Thymus (tissue), 11 donors: ENCODE measurements at regions not wholly inside any gene's neighbourhood (a gene's known extent, or its start where the extent isn't known, plus 50 kb on each side); places are given as distances from the start of the nearest gene placed in this dataset.

Experiments
- DNase-seq, 9 donors: peaks; one replicate each; pipeline ENCODE4 v3.0.0-alpha.2; 2013; ENCODE audit warnings: low spot score in 9 of 9, low read depth in 6 of 9, missing footprints in 1 of 9
- H3K27ac ChIP-seq, 2 donors: one replicate each; pipeline ENCODE4 v1.5.1; 2013; ENCODE audit warnings: control low read depth in 1 of 2, low read depth in 1 of 2, low read length in 1 of 2, mild to moderate bottlenecking in 1 of 2, moderate library complexity in 1 of 2
- H3K27me3 ChIP-seq, 2 donors: one replicate each; pipeline ENCODE4 v1.5.1; 2013; ENCODE audit warnings: low read length in 1 of 2; ENCODE audit not compliant: control insufficient read depth in 2 of 2, insufficient read depth in 1 of 2
- H3K36me3 ChIP-seq, 2 donors: one replicate each; pipeline ENCODE4 v1.5.1; 2013; ENCODE audit warnings: low read length in 1 of 2, mild to moderate bottlenecking in 1 of 2, moderate library complexity in 1 of 2; ENCODE audit not compliant: control insufficient read depth in 2 of 2, insufficient read depth in 2 of 2
- H3K4me1 ChIP-seq, 2 donors: one replicate each; pipeline ENCODE4 v1.5.1; 2013; ENCODE audit warnings: low read length in 2 of 2; ENCODE audit not compliant: control insufficient read depth in 2 of 2, insufficient read depth in 2 of 2
- H3K4me3 ChIP-seq, 2 donors: one replicate each; pipeline ENCODE4 v1.5.1; 2013; ENCODE audit warnings: low read length in 2 of 2, control low read depth in 1 of 2, mild to moderate bottlenecking in 1 of 2
- H3K9me3 ChIP-seq, 2 donors: one replicate each; pipeline ENCODE4 v1.5.1; 2013; ENCODE audit warnings: low read length in 1 of 2, mild to moderate bottlenecking in 1 of 2; ENCODE audit not compliant: control insufficient read depth in 2 of 2, insufficient read depth in 1 of 2
- WGBS: extraction: QIAGEN DNeasy Blood & Tissue Kit; methylation state at CpG from one replicate; pipeline ENCODE4 v1.1.7; 2013; 5-methylcytosine and 5-hydroxymethylcytosine counted together
- donor health status: healthy.

DNA sequence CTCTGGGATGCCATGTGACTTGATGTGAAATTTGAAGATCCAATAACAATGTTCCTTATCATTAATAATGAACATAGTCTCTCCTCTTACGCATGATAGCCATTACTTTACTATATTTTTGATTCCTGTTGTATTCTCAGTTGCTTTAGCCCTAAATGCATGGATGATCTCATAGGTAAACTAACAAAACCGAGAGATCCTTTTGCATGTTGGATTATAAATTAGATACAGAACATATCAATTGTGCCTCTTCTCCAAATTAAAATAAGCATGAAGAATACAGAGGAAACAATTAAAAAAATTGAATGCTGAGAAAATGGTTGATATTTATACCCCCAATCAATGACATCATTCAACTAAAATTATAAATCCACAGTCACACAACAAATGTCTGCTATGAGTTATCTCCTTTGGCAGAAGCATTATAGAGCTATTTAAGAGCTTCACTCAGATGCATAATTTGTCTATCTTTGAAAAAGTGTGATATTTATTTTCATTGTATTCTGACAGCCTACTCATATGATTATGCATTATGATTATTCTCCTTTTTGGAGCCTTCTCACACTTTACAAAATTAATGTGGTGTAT, 386.4 kb upstream of the STXBP6 start:
- DNase-seq, result no peak
- Histone ChIP-seq H3K36me3 (no peaks in the 10 kb centered on the region), H3K9me3 (no peaks in the 10 kb centered on the region), H3K27me3 (no peaks in the 10 kb centered on the region), H3K4me3 (no peak overlapping the region), H3K27ac (no peak overlapping the region), H3K4me1 (no peaks in the 10 kb centered on the region)
- WGBS, result 86% methylated on average over 2 of the region's 2 CpGs

DNA sequence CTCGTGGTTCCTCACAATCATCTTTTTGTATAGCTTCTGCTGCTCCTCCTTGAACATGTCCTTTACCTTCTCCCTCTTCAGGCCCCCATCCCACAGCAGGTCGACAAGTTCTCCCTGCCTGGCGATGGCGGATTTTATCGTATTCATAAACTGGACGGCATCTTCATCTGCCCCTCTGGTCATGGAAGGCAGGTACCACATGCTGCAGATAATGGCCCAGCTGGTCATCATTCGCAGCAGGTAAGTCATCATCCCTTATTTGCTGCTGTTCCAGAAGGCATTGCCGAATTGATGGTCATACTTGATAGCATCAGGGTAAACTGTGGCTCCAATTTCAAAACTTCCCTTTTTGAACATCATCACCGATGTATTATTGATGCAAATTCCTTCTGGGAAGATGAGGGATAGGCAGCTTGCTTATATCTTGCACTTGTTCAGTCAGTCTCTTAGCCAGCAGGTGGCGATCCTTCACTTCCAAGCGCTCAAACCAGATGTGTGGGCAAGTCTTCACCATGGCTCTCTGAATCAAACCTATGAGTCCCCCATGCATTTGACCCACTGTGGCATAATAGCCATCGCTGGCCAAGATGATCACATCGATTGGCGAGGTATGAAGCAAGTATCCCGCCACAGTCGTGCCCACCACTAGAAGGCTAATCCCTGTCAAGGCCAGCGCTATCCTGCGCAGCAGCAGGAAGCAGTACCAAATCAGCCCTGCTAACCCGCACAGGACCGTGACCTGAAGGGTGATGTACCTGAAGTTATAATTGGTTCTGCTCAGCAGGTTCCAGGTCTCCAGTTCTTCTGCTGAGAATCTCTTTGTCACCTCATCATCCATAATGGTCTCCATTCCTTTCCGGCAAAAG, 381.5 kb upstream of the STXBP6 start:
- Histone ChIP-seq H3K4me1 (no peaks in the 10 kb centered on the region), H3K4me3 (no peak overlapping the region), H3K9me3 (peaks cover 0 to 2% of the 10 kb centered on the region in 2 donors), H3K27me3 (no peaks in the 10 kb centered on the region), H3K27ac (no peak overlapping the region), H3K36me3 (no peaks in the 10 kb centered on the region)
- DNase-seq, result no peak
- WGBS, result 86% methylated on average over 21 of the region's 21 CpGs

DNA sequence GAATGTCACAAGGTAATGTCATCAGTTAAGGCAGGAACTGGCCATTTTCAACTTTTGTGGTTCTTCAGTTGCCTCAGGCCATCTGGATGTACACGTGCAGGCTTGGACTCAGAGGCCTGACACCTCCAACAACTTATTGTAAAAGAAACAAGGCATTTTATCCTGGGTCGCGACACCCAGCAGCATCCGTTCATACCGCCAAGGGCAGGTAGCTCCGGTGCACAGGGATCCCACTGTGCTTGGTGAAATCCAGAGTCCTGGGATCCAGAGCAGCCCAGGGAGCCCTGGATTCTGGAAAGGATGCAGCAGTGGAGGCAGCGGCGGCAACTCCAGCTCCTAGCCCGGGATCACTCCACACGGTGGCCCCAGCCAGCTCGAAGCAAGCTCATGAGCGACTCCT, 380.9 kb upstream of the STXBP6 start:
- Histone ChIP-seq H3K9me3 (peaks cover 0 to 2% of the 10 kb centered on the region in 2 donors), H3K4me1 (no peaks in the 10 kb centered on the region), H3K27ac (no peak overlapping the region), H3K36me3 (no peaks in the 10 kb centered on the region), H3K4me3 (no peak overlapping the region), H3K27me3 (no peaks in the 10 kb centered on the region)
- 94% methylated on average over 12 of the region's 12 CpGs for WGBS
- DNase-seq, result no peak

DNA sequence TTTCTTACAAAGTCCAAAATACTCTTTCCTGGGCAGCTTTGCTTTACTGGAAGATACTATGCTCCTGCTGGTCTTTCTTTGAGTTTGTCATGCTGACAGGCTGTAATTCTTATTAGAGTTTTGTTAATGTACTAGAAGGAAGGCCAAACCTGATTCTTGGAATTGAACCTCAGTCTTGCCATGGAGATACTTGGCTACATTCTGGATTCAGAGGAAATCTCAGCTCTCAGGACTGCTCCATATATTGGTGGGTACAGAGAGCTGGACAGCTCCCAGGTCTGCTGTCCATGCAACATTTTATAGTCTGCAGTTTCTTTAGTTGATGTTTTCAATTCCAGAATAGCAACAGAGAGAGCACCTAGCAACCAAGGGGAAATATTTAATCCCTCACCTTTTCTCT, 363.1 kb upstream of the STXBP6 start:
- Histone ChIP-seq H3K27ac (no peak overlapping the region), H3K4me1 (no peaks in the 10 kb centered on the region), H3K27me3 (no peaks in the 10 kb centered on the region), H3K36me3 (no peaks in the 10 kb centered on the region), H3K9me3 (no peaks in the 10 kb centered on the region), H3K4me3 (no peak overlapping the region)
- no peak for DNase-seq

DNA sequence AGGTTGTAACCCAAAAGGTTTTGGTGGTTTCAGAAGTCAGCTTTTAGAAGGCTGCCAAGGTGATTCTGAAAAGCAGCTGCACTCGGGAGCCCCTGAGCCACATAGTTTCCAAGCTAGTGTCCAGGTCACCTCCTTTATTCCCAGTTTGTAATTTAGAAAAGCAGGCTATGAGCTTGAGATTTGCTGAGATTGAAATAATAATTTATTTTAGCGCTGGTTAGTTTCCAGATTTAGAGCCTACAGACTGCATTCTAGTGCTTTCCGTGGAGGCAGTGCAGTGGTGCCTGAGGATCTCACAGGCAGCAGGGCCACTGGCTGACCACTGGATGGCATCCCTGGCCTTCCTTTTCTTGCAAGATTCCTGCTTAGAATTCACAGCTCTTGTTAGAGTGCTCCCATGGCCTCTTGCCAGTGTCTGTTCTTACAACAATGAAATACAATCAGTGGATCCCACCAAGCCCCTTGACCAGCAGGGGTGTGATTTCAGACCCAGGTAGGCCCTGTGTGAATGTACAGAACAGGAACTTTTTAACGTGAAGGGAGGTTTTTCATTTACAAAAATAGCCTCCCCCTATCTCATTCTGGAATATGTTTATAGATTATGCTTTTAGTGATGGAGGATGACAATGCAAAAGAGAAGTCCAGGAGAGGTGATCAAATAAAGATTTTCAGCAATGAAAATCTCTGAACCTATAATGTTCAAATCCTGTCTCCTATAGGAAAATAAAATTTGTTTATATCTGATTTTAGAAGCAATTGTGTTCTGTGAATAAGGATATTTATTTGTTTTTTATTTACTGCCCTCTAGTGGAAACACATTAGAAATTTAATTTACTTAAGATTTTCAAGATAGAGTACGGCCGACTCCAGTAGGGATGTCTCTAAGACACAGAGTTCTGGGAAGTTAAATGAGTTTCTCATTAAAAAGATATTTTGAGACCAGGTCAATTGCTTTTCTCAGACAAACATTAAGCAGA, 362.1 kb upstream of the STXBP6 start:
- Histone ChIP-seq H3K36me3 (no peaks in the 10 kb centered on the region), H3K27ac (no peak overlapping the region), H3K4me3 (no peak overlapping the region), H3K9me3 (no peaks in the 10 kb centered on the region), H3K27me3 (no peaks in the 10 kb centered on the region), H3K4me1 (no peaks in the 10 kb centered on the region)
- 66% methylated on average over 6 of the region's 6 CpGs for WGBS
- DNase-seq, result no peak

DNA sequence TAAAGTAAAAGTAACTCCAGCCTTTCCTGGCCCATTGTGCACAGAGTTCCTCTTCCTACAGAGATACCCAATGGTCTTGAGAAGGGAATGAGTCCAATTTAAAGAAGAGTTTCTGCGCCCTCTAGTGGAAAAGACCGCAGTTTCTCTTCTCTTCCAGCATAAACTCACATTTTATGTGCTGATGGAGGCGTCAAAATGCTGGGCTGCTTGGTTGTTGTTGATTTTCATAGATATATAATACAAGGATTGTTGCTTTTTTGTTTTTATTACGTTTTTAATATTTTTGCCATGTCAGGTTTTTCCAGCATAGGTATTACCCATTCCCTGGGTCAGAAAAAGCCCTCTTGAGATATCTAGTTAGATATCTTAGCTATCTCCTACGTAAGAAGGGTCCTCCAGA, 356.9 kb upstream of the STXBP6 start:
- no peaks in the 10 kb centered on the region for H3K4me1 ChIP-seq
- no peak overlapping the region for H3K4me3 ChIP-seq
- H3K27ac ChIP-seq, result no peak overlapping the region
- no peaks in the 10 kb centered on the region for H3K36me3 ChIP-seq
- WGBS, result 27% methylated on average over 5 of the region's 5 CpGs
- H3K27me3 ChIP-seq, result no peaks in the 10 kb centered on the region
- peak in 3 of 9 donors; percentile 3 to 29 (median 5) for DNase-seq
- H3K9me3 ChIP-seq, result no peaks in the 10 kb centered on the region

DNA sequence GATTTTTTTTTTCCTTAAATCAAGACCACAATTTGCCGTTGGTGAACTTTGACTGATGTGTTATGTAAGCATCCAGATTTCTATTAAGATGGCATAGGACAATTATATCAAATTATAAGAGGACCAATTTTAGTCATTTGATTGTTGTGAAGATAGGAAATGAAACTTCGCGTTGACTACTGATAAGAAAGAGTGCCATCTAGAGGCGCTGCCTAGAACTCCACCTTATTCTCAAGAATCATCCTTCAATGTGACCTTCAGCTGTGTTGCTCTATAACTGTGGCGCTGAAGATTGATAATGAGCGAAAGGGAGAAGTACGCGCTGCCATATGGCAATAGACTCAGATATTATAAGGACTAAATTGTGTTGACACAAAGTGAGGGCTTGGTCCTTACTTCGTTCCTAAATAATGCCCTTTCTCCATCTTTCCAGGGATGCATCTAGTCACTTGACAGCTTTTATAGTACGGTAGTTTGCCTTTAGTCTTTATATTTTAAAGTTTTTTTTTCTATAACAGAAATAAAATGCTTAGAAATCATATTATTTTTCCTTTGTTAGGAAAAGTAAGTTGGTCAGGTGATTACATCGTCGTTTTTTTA, 350.8 kb upstream of the STXBP6 start:
- peak in 8 of 9 donors; percentile 3 to 49 (median 10) for DNase-seq
- Histone ChIP-seq H3K36me3 (no peaks in the 10 kb centered on the region), H3K27me3 (no peaks in the 10 kb centered on the region), H3K4me3 (no peak overlapping the region), H3K27ac (no peak overlapping the region), H3K9me3 (no peaks in the 10 kb centered on the region), H3K4me1 (no peaks in the 10 kb centered on the region)
- WGBS, result 25% methylated on average over 12 of the region's 12 CpGs

DNA sequence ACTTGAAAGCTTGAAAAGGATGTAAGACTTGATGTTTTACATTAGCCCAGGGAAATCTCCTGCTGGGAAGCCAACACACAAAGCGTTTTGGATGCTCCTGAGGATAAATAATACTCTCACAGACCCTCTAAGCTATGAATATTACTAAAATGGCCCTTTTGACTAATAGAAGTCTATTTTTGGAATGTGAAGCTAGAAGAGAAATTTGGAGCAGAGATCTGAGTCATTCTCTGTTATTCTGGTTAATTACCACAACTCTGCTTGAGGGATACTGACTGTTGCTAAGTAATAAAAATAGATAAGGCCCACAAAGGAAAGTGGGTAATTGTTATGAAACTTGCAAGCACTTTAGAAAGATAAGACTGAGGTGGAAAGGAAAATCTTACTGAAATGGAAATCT, 346.2 kb upstream of the STXBP6 start:
- 65% methylated on average over 1 of the region's 1 CpG for WGBS
- Histone ChIP-seq H3K27me3 (no peaks in the 10 kb centered on the region), H3K36me3 (no peaks in the 10 kb centered on the region), H3K4me1 (no peaks in the 10 kb centered on the region), H3K4me3 (no peak overlapping the region), H3K9me3 (no peaks in the 10 kb centered on the region), H3K27ac (no peak overlapping the region)
- DNase-seq, result no peak
